CD4-positive, alpha-beta memory T cell (primary cell): ENCODE measurements at regions not wholly inside any gene's neighbourhood (a gene's known extent, or its start where the extent isn't known, plus 50 kb on each side); places are given as distances from the start of the nearest gene placed in this dataset.

Experiments
- CTCF ChIA-PET: fragments of 350-600 bp; sonication (Branson Sonifier 250); formaldehyde crosslinking; loops from one replicate; lab custom pipeline; 2021; ENCODE audit warnings: inconsistent platforms; ENCODE audit not compliant: partially characterized antibody; lab: Charles Lee
- POLR2A ChIA-PET: fragments of 350-600 bp; sonication (Branson Sonifier 250); formaldehyde crosslinking; loops from one replicate; lab custom pipeline; 2021; ENCODE audit not compliant: partially characterized antibody; lab: Charles Lee
- DNase-seq, 5 donors: peaks; one replicate each; pipeline versions ENCODE4 v3.0.0 to v3.0.0-alpha.2; 2020 to 2022; ENCODE audit warnings: mixed read lengths in 1 of 5
- H3K27ac ChIP-seq: one replicate; pipeline ENCODE4 v1.7.0; 2013; ENCODE audit warnings: low read depth, low read length
- H3K27me3 ChIP-seq: 2 replicates; pipeline ENCODE4 v1.7.0; 2013; ENCODE audit warnings: mild to moderate bottlenecking, low read length, moderate library complexity; ENCODE audit not compliant: insufficient read depth
- H3K36me3 ChIP-seq: 2 replicates; pipeline ENCODE4 v1.7.0; 2013; ENCODE audit warnings: mild to moderate bottlenecking, low read length, moderate library complexity; ENCODE audit not compliant: insufficient read depth
- H3K4me1 ChIP-seq: 2 replicates; pipeline ENCODE4 v1.7.0; 2013; ENCODE audit warnings: mild to moderate bottlenecking, low read length, moderate library complexity; ENCODE audit not compliant: insufficient read depth
- H3K4me3 ChIP-seq, 2 donors: one replicate each; pipeline ENCODE4 v1.7.0; 2013; ENCODE audit warnings: low read length in 2 of 2, mild to moderate bottlenecking in 1 of 2
- H3K9me3 ChIP-seq, 2 donors: one replicate each; pipeline ENCODE4 v1.7.0; 2013; ENCODE audit warnings: low read length in 2 of 2, control low read depth in 1 of 2; ENCODE audit not compliant: control insufficient read depth in 1 of 2
- H3K27ac Mint-ChIP-seq, 7 donors: one replicate each; pipeline ENCODE4 v1.8.0; 2020 to 2021; ENCODE audit warnings: mixed read lengths in 7 of 7, mild to moderate bottlenecking in 6 of 7, inconsistent platforms in 3 of 7, moderate library complexity in 3 of 7
- H3K27me3 Mint-ChIP-seq, 2 donors: one replicate each; pipeline ENCODE4 v1.8.0; 2020 to 2021; ENCODE audit warnings: mixed read lengths in 2 of 2
- H3K36me3 Mint-ChIP-seq, 2 donors: one replicate each; pipeline ENCODE4 v1.8.0; 2020 to 2021; ENCODE audit warnings: mixed read lengths in 2 of 2, inconsistent platforms in 1 of 2, mild to moderate bottlenecking in 1 of 2
- H3K4me1 Mint-ChIP-seq, 4 donors: one replicate each; pipeline ENCODE4 v1.8.0; 2020 to 2021; ENCODE audit warnings: mixed read lengths in 4 of 4, mild to moderate bottlenecking in 1 of 4
- H3K4me3 Mint-ChIP-seq, 8 donors: one replicate each; pipeline ENCODE4 v1.8.0; 2020 to 2021; ENCODE audit warnings: mixed read lengths in 8 of 8, mild to moderate bottlenecking in 7 of 8, moderate library complexity in 6 of 8, inconsistent platforms in 3 of 8
- H3K9me3 Mint-ChIP-seq, 8 donors: one replicate each; pipeline ENCODE4 v1.8.0; 2020 to 2021; ENCODE audit warnings: mixed read lengths in 8 of 8, mild to moderate bottlenecking in 5 of 8, inconsistent platforms in 3 of 8, moderate library complexity in 1 of 8
- intact Hi-C: fragments of 100-400 bp; cut with micrococcal nuclease; formaldehyde crosslinking; loops from one replicate; pipeline ENCODE4 v1.15.1; 2023

DNA sequence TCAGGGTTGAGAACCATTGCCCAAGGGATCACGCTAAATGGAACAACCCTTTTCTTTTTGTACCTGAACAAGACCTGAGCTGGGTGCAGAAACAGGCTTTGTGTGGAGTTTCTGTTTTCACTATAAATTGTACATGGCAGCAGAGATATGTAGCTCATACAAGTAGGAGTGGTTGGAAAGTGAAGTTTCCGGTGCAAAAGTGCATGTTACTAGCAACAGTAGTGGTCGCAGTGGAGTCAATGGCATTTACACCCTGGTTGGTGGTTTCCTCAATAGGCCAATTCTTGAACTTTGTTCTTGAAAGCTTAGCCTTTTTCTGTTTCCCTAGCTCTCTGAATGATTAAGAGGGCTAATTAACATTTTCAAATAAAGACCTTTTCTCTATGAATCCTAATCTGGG, 170.7 kb downstream of the NEBL start:
- intact Hi-C loops: no loop called here
- Mint-ChIP-seq H3K36me3 (no peaks in the 10 kb centered on the region), H3K4me3 (peak overlapping the region in 1 of 8 donors; percentile 55), H3K4me1 (no peaks in the 10 kb centered on the region), H3K9me3 (peaks cover 5 to 24% (median 15%) of the 10 kb centered on the region in 8 donors), H3K27me3 (no peaks in the 10 kb centered on the region), H3K27ac (no peak overlapping the region)
- H3K9me3 ChIP-seq: no peaks in the 10 kb centered on the region
- H3K4me3 ChIP-seq: no peak overlapping the region
- no peak overlapping the region for H3K27ac ChIP-seq
- ChIA-PET CTCF (no interaction called here), POLR2A (no interaction called here)
- H3K4me1 ChIP-seq: no peaks in the 10 kb centered on the region
- no peak for DNase-seq
- no peaks in the 10 kb centered on the region for H3K27me3 ChIP-seq
- H3K36me3 ChIP-seq: no peaks in the 10 kb centered on the region

GRCh38 chr10:20714979-20715378, 182.1 kb downstream of the NEBL start:
- Histone ChIP-seq H3K36me3 (no peaks in the 10 kb centered on the region), H3K9me3 (no peaks in the 10 kb centered on the region), H3K4me3 (no peak overlapping the region), H3K27ac (no peak overlapping the region), H3K27me3 (no peaks in the 10 kb centered on the region), H3K4me1 (no peaks in the 10 kb centered on the region)
- intact Hi-C loops: no loop called here
- H3K27me3 Mint-ChIP-seq: no peaks in the 10 kb centered on the region
- DNase-seq: no peak
- H3K27ac Mint-ChIP-seq: no peak overlapping the region
- H3K4me3 Mint-ChIP-seq: no peak overlapping the region
- CTCF ChIA-PET: no interaction called here
- H3K9me3 Mint-ChIP-seq: peaks cover 2 to 10% (median 7%) of the 10 kb centered on the region in 8 donors
- H3K36me3 Mint-ChIP-seq: no peaks in the 10 kb centered on the region
- H3K4me1 Mint-ChIP-seq: no peaks in the 10 kb centered on the region
- POLR2A ChIA-PET: no interaction called here

GRCh38 chr10:20714518-20714917, 182.6 kb downstream of the NEBL start:
- Mint-ChIP-seq H3K36me3 (no peaks in the 10 kb centered on the region), H3K4me3 (no peak overlapping the region), H3K9me3 (peaks cover 0 to 10% (median 6%) of the 10 kb centered on the region in 8 donors), H3K27ac (no peak overlapping the region), H3K4me1 (no peaks in the 10 kb centered on the region), H3K27me3 (no peaks in the 10 kb centered on the region)
- intact Hi-C loops: no loop called here
- DNase-seq: no peak
- Histone ChIP-seq H3K9me3 (no peaks in the 10 kb centered on the region), H3K4me1 (no peaks in the 10 kb centered on the region), H3K36me3 (no peaks in the 10 kb centered on the region), H3K27me3 (no peaks in the 10 kb centered on the region), H3K27ac (no peak overlapping the region), H3K4me3 (no peak overlapping the region)
- CTCF ChIA-PET: no interaction called here
- POLR2A ChIA-PET: no interaction called here

DNA sequence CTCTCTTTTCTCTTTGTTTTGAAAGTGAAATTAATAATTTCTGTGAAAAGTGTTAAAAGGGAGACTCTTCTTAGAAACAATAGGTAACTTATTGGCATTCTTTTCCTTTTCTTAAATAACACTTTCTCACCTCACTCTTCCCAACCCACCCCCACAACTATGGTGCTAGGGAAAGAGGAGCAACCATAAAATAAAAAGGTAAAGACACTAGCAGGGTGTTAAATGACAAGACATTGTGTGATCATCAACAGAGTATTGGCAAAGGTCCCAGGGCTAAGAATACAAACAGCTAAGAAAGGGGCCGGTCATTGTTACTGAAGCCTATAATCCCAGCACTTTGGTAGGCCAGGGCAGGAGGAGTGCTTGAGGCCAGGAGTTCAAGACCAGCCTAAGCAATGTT, 183.7 kb downstream of the NEBL start:
- ChIA-PET CTCF (no interaction called here), POLR2A (no interaction called here)
- H3K4me3 ChIP-seq: no peak overlapping the region
- intact Hi-C loops: no loop called here
- H3K27ac ChIP-seq: no peak overlapping the region
- H3K4me1 ChIP-seq: no peaks in the 10 kb centered on the region
- H3K27me3 ChIP-seq: no peaks in the 10 kb centered on the region
- no peaks in the 10 kb centered on the region for H3K9me3 ChIP-seq
- no peak for DNase-seq
- H3K27me3 Mint-ChIP-seq: no peaks in the 10 kb centered on the region
- peaks cover 0 to 11% (median 8%) of the 10 kb centered on the region in 8 donors for H3K9me3 Mint-ChIP-seq
- no peak overlapping the region for H3K4me3 Mint-ChIP-seq
- no peaks in the 10 kb centered on the region for H3K4me1 Mint-ChIP-seq
- no peaks in the 10 kb centered on the region for H3K36me3 Mint-ChIP-seq
- no peaks in the 10 kb centered on the region for H3K36me3 ChIP-seq
- H3K27ac Mint-ChIP-seq: no peak overlapping the region

DNA sequence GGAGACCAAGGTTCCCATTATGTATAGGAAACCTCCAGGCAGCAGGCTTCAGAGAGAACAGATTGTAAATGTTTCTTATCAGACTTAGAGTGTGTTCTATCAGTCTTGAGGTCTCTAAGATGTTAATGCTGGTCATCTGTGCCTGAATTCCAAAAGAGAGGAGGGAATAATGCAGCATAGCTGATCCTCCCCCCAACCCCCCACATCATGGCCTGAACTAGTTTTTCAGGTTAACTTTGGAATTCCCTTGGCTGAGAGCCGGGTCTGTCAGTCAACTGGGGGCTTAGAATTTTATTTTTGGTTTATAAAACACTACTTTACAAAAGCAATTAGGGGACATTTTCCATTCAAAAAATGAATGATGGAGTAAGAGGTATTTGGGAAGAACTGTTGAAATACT, 184.3 kb downstream of the NEBL start:
- intact Hi-C loops: no loop called here
- H3K4me3 ChIP-seq: no peak overlapping the region
- no peaks in the 10 kb centered on the region for H3K4me1 Mint-ChIP-seq
- H3K4me3 Mint-ChIP-seq: no peak overlapping the region
- no peaks in the 10 kb centered on the region for H3K27me3 ChIP-seq
- peaks cover 0 to 12% (median 9%) of the 10 kb centered on the region in 8 donors for H3K9me3 Mint-ChIP-seq
- H3K36me3 Mint-ChIP-seq: no peaks in the 10 kb centered on the region
- no peak overlapping the region for H3K27ac ChIP-seq
- no peaks in the 10 kb centered on the region for H3K27me3 Mint-ChIP-seq
- no peak for DNase-seq
- H3K36me3 ChIP-seq: no peaks in the 10 kb centered on the region
- H3K4me1 ChIP-seq: no peaks in the 10 kb centered on the region
- POLR2A ChIA-PET: no interaction called here
- no peaks in the 10 kb centered on the region for H3K9me3 ChIP-seq
- CTCF ChIA-PET: no interaction called here
- H3K27ac Mint-ChIP-seq: no peak overlapping the region

GRCh38 chr10:20709708-20710107, 187.4 kb downstream of the NEBL start:
- no peak overlapping the region for H3K4me3 ChIP-seq
- Mint-ChIP-seq H3K36me3 (no peaks in the 10 kb centered on the region), H3K27ac (no peak overlapping the region), H3K9me3 (peaks cover 3 to 14% (median 9%) of the 10 kb centered on the region in 8 donors), H3K4me1 (no peaks in the 10 kb centered on the region), H3K27me3 (no peaks in the 10 kb centered on the region), H3K4me3 (no peak overlapping the region)
- POLR2A ChIA-PET: no interaction called here
- no peaks in the 10 kb centered on the region for H3K4me1 ChIP-seq
- DNase-seq: no peak
- H3K27me3 ChIP-seq: no peaks in the 10 kb centered on the region
- H3K27ac ChIP-seq: no peak overlapping the region
- CTCF ChIA-PET: interaction anchor here (0.9 kb wide), 1 partner anchor 10 kb away, joined by 3 read pairs; no protein-coding TSS in a partner anchor
- intact Hi-C loops: no loop called here
- H3K36me3 ChIP-seq: no peaks in the 10 kb centered on the region
- no peaks in the 10 kb centered on the region for H3K9me3 ChIP-seq

GRCh38 chr10:20708305-20708704, 188.8 kb downstream of the NEBL start:
- Histone ChIP-seq H3K4me1 (no peaks in the 10 kb centered on the region), H3K4me3 (no peak overlapping the region), H3K36me3 (no peaks in the 10 kb centered on the region), H3K27me3 (no peaks in the 10 kb centered on the region), H3K27ac (no peak overlapping the region), H3K9me3 (no peaks in the 10 kb centered on the region)
- no peak for DNase-seq
- H3K9me3 Mint-ChIP-seq: peaks cover 3 to 18% (median 10%) of the 10 kb centered on the region in 8 donors
- ChIA-PET POLR2A (no interaction called here), CTCF (no interaction called here)
- intact Hi-C loops: no loop called here
- H3K4me3 Mint-ChIP-seq: no peak overlapping the region
- no peaks in the 10 kb centered on the region for H3K27me3 Mint-ChIP-seq
- no peaks in the 10 kb centered on the region for H3K4me1 Mint-ChIP-seq
- H3K27ac Mint-ChIP-seq: no peak overlapping the region
- H3K36me3 Mint-ChIP-seq: no peaks in the 10 kb centered on the region

- Mint-ChIP-seq H3K4me1 (no peaks in the 10 kb centered on the region), H3K9me3 (peaks cover 1 to 15% (median 7%) of the 10 kb centered on the region in 8 donors), H3K27me3 (no peaks in the 10 kb centered on the region), H3K27ac (no peak overlapping the region), H3K36me3 (no peaks in the 10 kb centered on the region), H3K4me3 (no peak overlapping the region)
- ChIA-PET POLR2A (no interaction called here), CTCF (no interaction called here)
- Histone ChIP-seq H3K27ac (no peak overlapping the region), H3K36me3 (no peaks in the 10 kb centered on the region), H3K4me1 (no peaks in the 10 kb centered on the region), H3K4me3 (no peak overlapping the region), H3K9me3 (no peaks in the 10 kb centered on the region), H3K27me3 (no peaks in the 10 kb centered on the region)
- no peak for DNase-seq
- intact Hi-C loops: no loop called here
These were observed 189.9 kb downstream of the NEBL start for GRCh38 chr10:20707251-20707650.
